Glutamatergic neuron (in vitro differentiated cells): ENCODE measurements at regions not wholly inside any gene's neighbourhood (a gene's known extent, or its start where the extent isn't known, plus 50 kb on each side); places are given as distances from the start of the nearest gene placed in this dataset.

Experiments used
- DNase-seq: peaks from one replicate; pipeline ENCODE4 v3.0.0; 2022
- H3K27ac Mint-ChIP-seq: one replicate; pipeline ENCODE4 v1.8.0; 2020; ENCODE audit warnings: mild to moderate bottlenecking, mixed read lengths, inconsistent platforms; ENCODE audit not compliant: unreplicated experiment
- H3K27me3 Mint-ChIP-seq: one replicate; pipeline ENCODE4 v1.8.0; 2020; ENCODE audit warnings: mild to moderate bottlenecking, moderate library complexity, mixed read lengths, inconsistent platforms; ENCODE audit not compliant: unreplicated experiment
- H3K36me3 Mint-ChIP-seq: one replicate; pipeline ENCODE4 v1.8.0; 2020; ENCODE audit warnings: mild to moderate bottlenecking, mixed read lengths, inconsistent platforms; ENCODE audit not compliant: unreplicated experiment
- H3K4me1 Mint-ChIP-seq: one replicate; pipeline ENCODE4 v1.8.0; 2020; ENCODE audit warnings: mild to moderate bottlenecking, low read depth, mixed read lengths, inconsistent platforms; ENCODE audit not compliant: unreplicated experiment
- H3K4me3 Mint-ChIP-seq: one replicate; pipeline ENCODE4 v1.8.0; 2020; ENCODE audit warnings: mild to moderate bottlenecking, mixed read lengths, inconsistent platforms; ENCODE audit not compliant: unreplicated experiment
- H3K9me3 Mint-ChIP-seq: one replicate; pipeline ENCODE4 v1.8.0; 2020; ENCODE audit warnings: mild to moderate bottlenecking, moderate library complexity, mixed read lengths, inconsistent platforms; ENCODE audit not compliant: unreplicated experiment
- TF ChIP-seq, protein P1 (sequence below): fragments of 200-600 bp; sonication (generic); IDR thresholded peaks from one replicate; pipeline ENCODE4 v1.5.0; 2021; ENCODE audit not compliant: partially characterized antibody, unreplicated experiment

DNA sequence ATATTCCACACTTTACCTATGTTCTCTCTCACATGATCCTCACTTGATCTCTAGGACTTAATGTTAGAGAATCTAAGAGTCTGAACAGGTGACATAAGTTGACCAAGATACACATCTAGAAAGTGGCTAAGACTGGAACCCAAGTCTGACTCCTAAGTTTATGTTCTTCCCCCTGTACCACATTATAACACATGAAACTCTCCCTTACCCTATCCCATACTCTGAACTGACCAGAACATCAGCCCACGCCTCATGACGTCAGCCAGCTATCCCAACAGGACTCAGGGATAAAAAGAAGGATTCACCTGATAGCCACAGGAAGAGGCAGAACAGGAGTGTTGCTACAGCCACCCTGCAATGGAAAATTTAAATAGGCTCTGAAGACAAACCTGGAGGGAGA is 392.2 kb downstream of the ZEB2 start:
- H3K36me3 Mint-ChIP-seq, result no peaks in the 10 kb centered on the region
- no peak overlapping the region for H3K4me3 Mint-ChIP-seq
- peaks cover 2% of the 10 kb centered on the region for H3K4me1 Mint-ChIP-seq
- no peak for DNase-seq
- no peaks in the 10 kb centered on the region for H3K9me3 Mint-ChIP-seq
- TF ChIP-seq, protein P1, sequence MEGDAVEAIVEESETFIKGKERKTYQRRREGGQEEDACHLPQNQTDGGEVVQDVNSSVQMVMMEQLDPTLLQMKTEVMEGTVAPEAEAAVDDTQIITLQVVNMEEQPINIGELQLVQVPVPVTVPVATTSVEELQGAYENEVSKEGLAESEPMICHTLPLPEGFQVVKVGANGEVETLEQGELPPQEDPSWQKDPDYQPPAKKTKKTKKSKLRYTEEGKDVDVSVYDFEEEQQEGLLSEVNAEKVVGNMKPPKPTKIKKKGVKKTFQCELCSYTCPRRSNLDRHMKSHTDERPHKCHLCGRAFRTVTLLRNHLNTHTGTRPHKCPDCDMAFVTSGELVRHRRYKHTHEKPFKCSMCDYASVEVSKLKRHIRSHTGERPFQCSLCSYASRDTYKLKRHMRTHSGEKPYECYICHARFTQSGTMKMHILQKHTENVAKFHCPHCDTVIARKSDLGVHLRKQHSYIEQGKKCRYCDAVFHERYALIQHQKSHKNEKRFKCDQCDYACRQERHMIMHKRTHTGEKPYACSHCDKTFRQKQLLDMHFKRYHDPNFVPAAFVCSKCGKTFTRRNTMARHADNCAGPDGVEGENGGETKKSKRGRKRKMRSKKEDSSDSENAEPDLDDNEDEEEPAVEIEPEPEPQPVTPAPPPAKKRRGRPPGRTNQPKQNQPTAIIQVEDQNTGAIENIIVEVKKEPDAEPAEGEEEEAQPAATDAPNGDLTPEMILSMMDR, result no peak
- no peak overlapping the region for H3K27ac Mint-ChIP-seq
- no peaks in the 10 kb centered on the region for H3K27me3 Mint-ChIP-seq

DNA sequence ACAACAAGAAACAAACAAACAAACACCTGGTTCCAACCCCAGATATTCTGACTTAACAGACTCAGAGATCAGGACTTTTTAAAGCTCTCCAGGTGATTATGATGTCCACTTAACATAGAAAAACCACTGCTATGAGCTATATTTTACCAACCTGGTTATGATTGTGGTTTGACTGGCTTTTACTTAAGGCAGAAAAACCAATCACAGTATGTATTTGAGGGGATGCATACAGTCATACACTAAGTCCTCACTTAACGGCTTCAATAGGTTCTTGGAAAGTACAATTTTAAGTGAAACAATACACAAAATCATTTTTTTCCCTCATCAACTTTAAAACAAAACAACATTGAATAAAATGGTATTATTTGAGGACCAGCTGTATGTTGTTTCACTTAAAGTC is 393.6 kb downstream of the ZEB2 start:
- DNase-seq, result no peak
- Mint-ChIP-seq H3K27ac (no peak overlapping the region), H3K27me3 (no peaks in the 10 kb centered on the region), H3K36me3 (no peaks in the 10 kb centered on the region), H3K4me1 (no peaks in the 10 kb centered on the region), H3K4me3 (no peak overlapping the region), H3K9me3 (no peaks in the 10 kb centered on the region)
- TF ChIP-seq, protein P1, result no peak

- no peaks in the 10 kb centered on the region for H3K4me1 Mint-ChIP-seq
- H3K27me3 Mint-ChIP-seq, result no peaks in the 10 kb centered on the region
- H3K36me3 Mint-ChIP-seq, result no peaks in the 10 kb centered on the region
- no peaks in the 10 kb centered on the region for H3K9me3 Mint-ChIP-seq
- no peak for DNase-seq
- H3K27ac Mint-ChIP-seq, result no peak overlapping the region
- H3K4me3 Mint-ChIP-seq, result no peak overlapping the region
- TF ChIP-seq, protein P1, result no peak
These were observed 394.2 kb downstream of the ZEB2 start for GRCh38 chr2:144125751-144126150.

DNA sequence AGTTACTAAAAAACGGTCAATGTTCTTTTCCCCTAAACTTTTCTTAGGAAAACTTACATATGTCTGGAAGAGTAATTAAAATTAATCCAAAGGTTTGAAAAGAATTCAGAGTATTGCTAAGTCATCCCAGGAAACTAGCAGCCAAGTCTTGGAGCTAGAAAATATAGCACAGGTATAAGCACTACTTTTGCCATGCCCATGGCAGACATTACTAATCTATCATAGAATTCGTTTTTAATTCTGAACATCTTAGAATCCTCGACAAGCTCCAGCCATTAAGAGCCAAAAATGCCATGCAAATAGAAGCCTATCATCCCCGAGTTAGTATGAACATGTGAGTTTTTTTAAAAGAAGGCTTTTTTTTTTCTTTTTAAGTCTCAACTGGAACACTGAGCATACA is 395.0 kb downstream of the ZEB2 start:
- no peak for DNase-seq
- Mint-ChIP-seq H3K9me3 (no peaks in the 10 kb centered on the region), H3K36me3 (no peaks in the 10 kb centered on the region), H3K4me3 (no peak overlapping the region), H3K4me1 (no peaks in the 10 kb centered on the region), H3K27me3 (no peaks in the 10 kb centered on the region), H3K27ac (no peak overlapping the region)
- TF ChIP-seq, protein P1, result no peak

DNA sequence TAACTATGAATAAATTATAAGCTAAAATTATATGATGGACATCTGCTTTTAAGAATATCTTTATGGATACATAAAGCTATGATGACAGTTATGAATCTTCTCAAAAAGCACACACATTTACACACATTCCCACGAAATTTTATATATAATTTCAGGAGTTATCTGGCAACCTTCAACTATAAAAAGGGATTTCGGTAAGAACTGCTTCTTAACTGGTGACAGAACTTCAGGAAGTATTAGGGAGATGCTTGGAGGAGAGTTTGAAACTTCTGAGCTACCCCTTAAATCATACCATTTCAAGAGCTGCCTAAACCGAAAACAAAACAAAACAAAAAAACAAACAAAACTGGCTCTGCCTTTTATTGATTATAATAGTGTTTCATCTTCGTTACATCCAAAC is 399.4 kb downstream of the ZEB2 start:
- Mint-ChIP-seq H3K27me3 (no peaks in the 10 kb centered on the region), H3K4me3 (no peak overlapping the region), H3K36me3 (no peaks in the 10 kb centered on the region), H3K4me1 (peaks cover 2% of the 10 kb centered on the region), H3K9me3 (no peaks in the 10 kb centered on the region), H3K27ac (no peak overlapping the region)
- DNase-seq, result no peak
- TF ChIP-seq, protein P1, result no peak
